WTC11 (cell line): ENCODE measurements at regions not wholly inside any gene's neighbourhood (a gene's known extent, or its start where the extent isn't known, plus 50 kb on each side); places are given as distances from the start of the nearest gene placed in this dataset.

Experiments used
- NR3C1 ChIP-seq: sonication (generic); formaldehyde crosslinking; conservative IDR thresholded peaks from 2 replicates; pipeline ENCODE4 v1.8.1; 2023; ENCODE audit warnings: low read depth, mild to moderate bottlenecking, missing genetic modification reagents
- SP1 ChIP-seq: sonication (generic); formaldehyde crosslinking; conservative IDR thresholded peaks from 2 replicates; pipeline ENCODE4 v1.8.1; 2022; ENCODE audit warnings: missing genetic modification reagents
- TF ChIP-seq, protein P1 (sequence below): sonication (generic); formaldehyde crosslinking; IDR thresholded peaks from 2 replicates; pipeline ENCODE4 v1.8.1; 2023; ENCODE audit warnings: mild to moderate bottlenecking, missing genetic modification reagents, moderate library complexity
- TF ChIP-seq, protein P2 (sequence below): fragments of 200-600 bp; IDR thresholded peaks from 2 replicates; pipeline ENCODE4 v1.8.0; 2022; ENCODE audit warnings: antibody characterized with exemption
- TF ChIP-seq, protein P3 (sequence below): sonication (generic); formaldehyde crosslinking; IDR thresholded peaks from 2 replicates; pipeline ENCODE4 v1.8.0; 2022; ENCODE audit warnings: mild to moderate bottlenecking, missing genetic modification reagents

DNA sequence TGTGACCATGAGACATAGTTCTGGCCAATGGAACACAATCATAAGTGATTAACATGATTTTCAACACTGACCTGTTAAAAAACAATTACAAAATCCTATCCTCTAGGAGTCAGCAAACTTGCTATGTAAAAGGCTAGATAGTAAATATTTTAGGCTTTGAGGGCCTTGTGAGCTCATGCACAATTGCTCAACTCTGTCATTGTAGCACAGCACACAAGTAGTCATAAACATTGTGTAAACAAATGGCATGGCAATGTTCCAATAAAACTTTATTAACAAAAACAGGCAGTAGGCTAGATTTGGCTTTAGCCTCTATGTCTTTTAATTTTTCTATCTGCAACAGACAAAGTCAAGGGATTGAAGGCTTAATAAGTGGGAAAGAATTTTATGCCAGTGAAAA lies 350.7 kb downstream of the C12orf50 start:
- TF ChIP-seq, protein P1, sequence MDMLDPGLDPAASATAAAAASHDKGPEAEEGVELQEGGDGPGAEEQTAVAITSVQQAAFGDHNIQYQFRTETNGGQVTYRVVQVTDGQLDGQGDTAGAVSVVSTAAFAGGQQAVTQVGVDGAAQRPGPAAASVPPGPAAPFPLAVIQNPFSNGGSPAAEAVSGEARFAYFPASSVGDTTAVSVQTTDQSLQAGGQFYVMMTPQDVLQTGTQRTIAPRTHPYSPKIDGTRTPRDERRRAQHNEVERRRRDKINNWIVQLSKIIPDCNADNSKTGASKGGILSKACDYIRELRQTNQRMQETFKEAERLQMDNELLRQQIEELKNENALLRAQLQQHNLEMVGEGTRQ, result no peak
- TF ChIP-seq, protein P2, sequence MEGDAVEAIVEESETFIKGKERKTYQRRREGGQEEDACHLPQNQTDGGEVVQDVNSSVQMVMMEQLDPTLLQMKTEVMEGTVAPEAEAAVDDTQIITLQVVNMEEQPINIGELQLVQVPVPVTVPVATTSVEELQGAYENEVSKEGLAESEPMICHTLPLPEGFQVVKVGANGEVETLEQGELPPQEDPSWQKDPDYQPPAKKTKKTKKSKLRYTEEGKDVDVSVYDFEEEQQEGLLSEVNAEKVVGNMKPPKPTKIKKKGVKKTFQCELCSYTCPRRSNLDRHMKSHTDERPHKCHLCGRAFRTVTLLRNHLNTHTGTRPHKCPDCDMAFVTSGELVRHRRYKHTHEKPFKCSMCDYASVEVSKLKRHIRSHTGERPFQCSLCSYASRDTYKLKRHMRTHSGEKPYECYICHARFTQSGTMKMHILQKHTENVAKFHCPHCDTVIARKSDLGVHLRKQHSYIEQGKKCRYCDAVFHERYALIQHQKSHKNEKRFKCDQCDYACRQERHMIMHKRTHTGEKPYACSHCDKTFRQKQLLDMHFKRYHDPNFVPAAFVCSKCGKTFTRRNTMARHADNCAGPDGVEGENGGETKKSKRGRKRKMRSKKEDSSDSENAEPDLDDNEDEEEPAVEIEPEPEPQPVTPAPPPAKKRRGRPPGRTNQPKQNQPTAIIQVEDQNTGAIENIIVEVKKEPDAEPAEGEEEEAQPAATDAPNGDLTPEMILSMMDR, result no peak
- TF ChIP-seq NR3C1, result no peak
- TF ChIP-seq, protein P3, sequence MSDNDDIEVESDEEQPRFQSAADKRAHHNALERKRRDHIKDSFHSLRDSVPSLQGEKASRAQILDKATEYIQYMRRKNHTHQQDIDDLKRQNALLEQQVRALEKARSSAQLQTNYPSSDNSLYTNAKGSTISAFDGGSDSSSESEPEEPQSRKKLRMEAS (CRISPR knock-in tag), result no peak
- TF ChIP-seq SP1 (CRISPR knock-in tag), result no peak
